Breast epithelium (tissue), 3 donors: ENCODE measurements at regions not wholly inside any gene's neighbourhood (a gene's known extent, or its start where the extent isn't known, plus 50 kb on each side); places are given as distances from the start of the nearest gene placed in this dataset.

ENCODE experiments used
- POLR2A ChIP-seq: fragments of 450-650 bp; IDR thresholded peaks from one replicate; pipeline ENCODE4 v1.6.1; 2016; ENCODE audit warnings: antibody characterized with exemption, mild to moderate bottlenecking, moderate library complexity
- POLR2AphosphoS5 ChIP-seq, 3 donors: sonication (generic); formaldehyde crosslinking; IDR thresholded peaks; one replicate each; pipeline ENCODE4 v1.6.1; 2017; ENCODE audit warnings: antibody characterized with exemption in 3 of 3
- TF ChIP-seq, protein P1 (sequence below), 3 donors: fragments of 450-650 bp; IDR thresholded peaks; one replicate each; pipeline ENCODE4 v1.5.1; 2016 to 2017; ENCODE audit warnings: antibody characterized with exemption in 3 of 3, mild to moderate bottlenecking in 3 of 3, moderate library complexity in 3 of 3

DNA sequence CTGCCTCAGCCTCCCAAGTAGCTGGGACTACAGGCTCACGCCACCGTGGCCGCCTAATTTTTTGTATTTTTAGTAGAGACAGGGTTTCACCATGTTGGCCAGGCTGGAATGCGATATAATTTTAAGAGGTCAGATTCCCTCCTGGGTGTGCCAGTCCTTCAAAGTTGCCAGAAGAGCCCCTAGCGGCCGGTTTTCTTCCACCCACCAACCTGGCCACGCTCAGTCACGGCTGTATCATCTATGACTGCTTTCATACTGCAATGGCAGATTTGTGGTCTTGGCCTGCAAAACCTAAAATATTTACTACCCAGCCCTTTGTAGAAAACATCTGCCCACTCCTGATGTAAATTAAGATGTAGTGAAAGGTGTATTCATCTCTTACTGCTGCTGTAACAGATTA, 117.5 kb upstream of the BASP1 start:
- TF ChIP-seq, protein P1, sequence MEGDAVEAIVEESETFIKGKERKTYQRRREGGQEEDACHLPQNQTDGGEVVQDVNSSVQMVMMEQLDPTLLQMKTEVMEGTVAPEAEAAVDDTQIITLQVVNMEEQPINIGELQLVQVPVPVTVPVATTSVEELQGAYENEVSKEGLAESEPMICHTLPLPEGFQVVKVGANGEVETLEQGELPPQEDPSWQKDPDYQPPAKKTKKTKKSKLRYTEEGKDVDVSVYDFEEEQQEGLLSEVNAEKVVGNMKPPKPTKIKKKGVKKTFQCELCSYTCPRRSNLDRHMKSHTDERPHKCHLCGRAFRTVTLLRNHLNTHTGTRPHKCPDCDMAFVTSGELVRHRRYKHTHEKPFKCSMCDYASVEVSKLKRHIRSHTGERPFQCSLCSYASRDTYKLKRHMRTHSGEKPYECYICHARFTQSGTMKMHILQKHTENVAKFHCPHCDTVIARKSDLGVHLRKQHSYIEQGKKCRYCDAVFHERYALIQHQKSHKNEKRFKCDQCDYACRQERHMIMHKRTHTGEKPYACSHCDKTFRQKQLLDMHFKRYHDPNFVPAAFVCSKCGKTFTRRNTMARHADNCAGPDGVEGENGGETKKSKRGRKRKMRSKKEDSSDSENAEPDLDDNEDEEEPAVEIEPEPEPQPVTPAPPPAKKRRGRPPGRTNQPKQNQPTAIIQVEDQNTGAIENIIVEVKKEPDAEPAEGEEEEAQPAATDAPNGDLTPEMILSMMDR (IDR thresholded peaks at IDR 0.05): no peak
- TF ChIP-seq POLR2A: no peak
- no peak for TF ChIP-seq POLR2AphosphoS5 (IDR thresholded peaks at IDR 0.05)
